ENCODE measurements at regions not wholly inside any gene's neighbourhood (a gene's known extent, or its start where the extent isn't known, plus 50 kb on each side); places are given as distances from the start of the nearest gene placed in this dataset.
A peak's percentile ranks its signal among the peaks of the same experiment; 100 is the strongest.

GRCh38 chr15:94008104-94009074, 223.0 kb upstream of the MCTP2 start:
- POLR2A ChIA-PET (ENCODE audit: low non-redundant PET) = no interaction called here
- CTCF ChIA-PET = interaction anchor here (0.6 kb wide), 1 partner anchor 38 kb away, joined by 4 read pairs; no protein-coding TSS in a partner anchor
- H3K27ac ChIP-seq = no peak overlapping the region
- TF ChIP-seq CTCF (conservative IDR thresholded peaks at IDR 0.05; ENCODE audit: low read depth) = no peak
- DNase-seq (ENCODE audit: low spot score) = no peak

GRCh38 chr15:94004697-94005096, 226.7 kb upstream of the MCTP2 start:
- peak overlapping the region; percentile 79 for H3K27ac ChIP-seq
- TF ChIP-seq CTCF (conservative IDR thresholded peaks at IDR 0.05; ENCODE audit: low read depth) = no peak
- DNase-seq (ENCODE audit: low spot score) = peak; percentile 41
- POLR2A ChIA-PET (ENCODE audit: low non-redundant PET) = no interaction called here
- CTCF ChIA-PET = interaction anchor here (0.6 to 5.6 kb wide), 2 partner anchors 115 to 973 kb away, joined by 5 to 25 read pairs; no protein-coding TSS in a partner anchor

GRCh38 chr15:94002041-94002440, 229.3 kb upstream of the MCTP2 start:
- H3K27ac ChIP-seq = no peak overlapping the region
- POLR2A ChIA-PET (ENCODE audit: low non-redundant PET) = no interaction called here
- CTCF ChIA-PET = interaction anchor here (0.9 to 5.6 kb wide), 2 partner anchors 118 to 322 kb away, joined by 3 to 25 read pairs; no protein-coding TSS in a partner anchor
- no peak for TF ChIP-seq CTCF (conservative IDR thresholded peaks at IDR 0.05; ENCODE audit: low read depth)
- DNase-seq (ENCODE audit: low spot score) = no peak

GRCh38 chr15:94001255-94001801, 230.0 kb upstream of the MCTP2 start:
- CTCF ChIA-PET = interaction anchor here (5.3 to 5.6 kb wide), 2 partner anchors 118 kb away, joined by 25 to 54 read pairs; no protein-coding TSS in a partner anchor
- no peak for DNase-seq (ENCODE audit: low spot score)
- no peak for TF ChIP-seq CTCF (conservative IDR thresholded peaks at IDR 0.05; ENCODE audit: low read depth)
- POLR2A ChIA-PET (ENCODE audit: low non-redundant PET) = no interaction called here
- no peak overlapping the region for H3K27ac ChIP-seq

- POLR2A ChIA-PET (ENCODE audit: low non-redundant PET) = no interaction called here
- TF ChIP-seq CTCF (conservative IDR thresholded peaks at IDR 0.05; ENCODE audit: low read depth) = no peak
- DNase-seq (ENCODE audit: low spot score) = no peak
- CTCF ChIA-PET = interaction anchor here (5.3 kb wide), 1 partner anchor 119 kb away, joined by 54 read pairs; no protein-coding TSS in a partner anchor
- no peak overlapping the region for H3K27ac ChIP-seq
These were observed 230.8 kb upstream of the MCTP2 start for GRCh38 chr15:94000606-94001005.

- peak; percentile 93 for TF ChIP-seq CTCF (conservative IDR thresholded peaks at IDR 0.05; ENCODE audit: low read depth)
- POLR2A ChIA-PET (ENCODE audit: low non-redundant PET) = no interaction called here
- peak; percentile 43 for DNase-seq (ENCODE audit: low spot score)
- CTCF ChIA-PET = interaction anchor here (0.5 to 5.3 kb wide), 17 partner anchors 10 to 980 kb away, joined by 3 to 54 read pairs (median 3); no protein-coding TSS in a partner anchor
- no peak overlapping the region for H3K27ac ChIP-seq
These were observed 234.2 kb upstream of the MCTP2 start for GRCh38 chr15:93997071-93997658.

Measured in RWPE1 (cell line).